B cell (primary cell): ENCODE measurements at regions not wholly inside any gene's neighbourhood (a gene's known extent, or its start where the extent isn't known, plus 50 kb on each side); places are given as distances from the start of the nearest gene placed in this dataset.

ENCODE experiments used
- ATAC-seq: fragments of 200-7000 bp; cut with Tn5 transposase; one replicate; pipeline ENCODE4 v1.10.0; 2021; ENCODE audit warnings: low read depth, mild to moderate bottlenecking, moderate number of reproducible peaks, moderate library complexity
- CTCF ChIA-PET: fragments of 350-600 bp; sonication (Branson Sonifier 250); formaldehyde crosslinking; loops from one replicate; lab custom pipeline; 2021; ENCODE audit warnings: antibody characterized with exemption, inconsistent platforms; lab: Charles Lee
- POLR2A ChIA-PET: fragments of 350-600 bp; sonication (Branson Sonifier 250); formaldehyde crosslinking; loops from one replicate; lab custom pipeline; 2021; ENCODE audit warnings: antibody characterized with exemption; lab: Charles Lee
- DNase-seq: peaks from one replicate; pipeline ENCODE4 v3.0.0; 2013
- H2AFZ ChIP-seq: 2 replicates; pipeline ENCODE4 v1.6.1; 2012; ENCODE audit warnings: mild to moderate bottlenecking, low read depth, low read length; ENCODE audit not compliant: insufficient read depth, poor library complexity, severe bottlenecking
- H3K27ac ChIP-seq, 2 donors: 1 replicate in 1 of 2; 2 replicates in 1 of 2; pipeline ENCODE4 v1.5.1; 2012 to 2013; ENCODE audit warnings: low read length in 2 of 2, mild to moderate bottlenecking in 2 of 2, moderate library complexity in 1 of 2
- H3K27me3 ChIP-seq, 4 experiments: fragments of 200-600 bp in 1 of 4; sonication (generic) in 1 of 4; replicated peaks in 1 of 4; 1 replicate in 2 of 4; 2 replicates in 2 of 4; pipeline versions ENCODE4 v1.6.1 to v1.7.0; 2013 to 2016; ENCODE audit warnings: low read length in 3 of 4, mild to moderate bottlenecking in 2 of 4, mixed read lengths in 1 of 4, moderate library complexity in 1 of 4; ENCODE audit not compliant: insufficient read depth in 4 of 4, control insufficient read depth in 3 of 4; ENCODE audit errors: control extremely low read depth in 1 of 4
- H3K36me3 ChIP-seq, 2 experiments: replicated peaks in 1 of 2; 1 replicate in 1 of 2; 2 replicates in 1 of 2; pipeline versions ENCODE4 v1.6.1 to v1.7.1; 2013; ENCODE audit warnings: low read length in 1 of 2; ENCODE audit not compliant: insufficient read depth in 2 of 2, control insufficient read depth in 1 of 2; ENCODE audit errors: control extremely low read depth in 1 of 2, extremely low read depth in 1 of 2
- H3K4me1 ChIP-seq, 2 donors: fragments of 200-600 bp in 1 of 2; sonication (generic) in 1 of 2; 1 replicate in 1 of 2; 2 replicates in 1 of 2; pipeline versions ENCODE4 v1.5.1 to v1.6.1; 2013 to 2017; ENCODE audit warnings: low read length in 2 of 2; ENCODE audit not compliant: control insufficient read depth in 2 of 2, insufficient read depth in 2 of 2
- H3K4me2 ChIP-seq: replicated peaks from 2 replicates; pipeline ENCODE3; 2012; ENCODE audit warnings: mild to moderate bottlenecking, low read depth, low read length; ENCODE audit not compliant: poor library complexity, severe bottlenecking
- H3K4me3 ChIP-seq, 5 experiments: fragments of 200-600 bp in 1 of 5; sonication (generic) in 1 of 5; 1 replicate in 3 of 5; 2 replicates in 2 of 5; pipeline versions ENCODE4 v1.5.1 to v1.7.0; 2011 to 2016; ENCODE audit warnings: low read length in 4 of 5, mild to moderate bottlenecking in 4 of 5, low read depth in 2 of 5, control low read depth in 1 of 5, moderate library complexity in 1 of 5; ENCODE audit not compliant: insufficient read depth in 1 of 5; ENCODE audit errors: control extremely low read depth in 1 of 5, extremely low read depth in 1 of 5
- H3K79me2 ChIP-seq: fragments of 200-600 bp; sonication (generic); one replicate; pipeline ENCODE4 v1.6.0; 2016; ENCODE audit warnings: low read length; ENCODE audit not compliant: control insufficient read depth, insufficient read depth
- H3K9ac ChIP-seq: fragments of 200-600 bp; sonication (generic); 2 replicates; pipeline ENCODE4 v1.6.1; 2017; ENCODE audit warnings: mild to moderate bottlenecking, low read length, moderate library complexity
- H3K9me3 ChIP-seq, 3 donors: one replicate each; pipeline versions ENCODE4 v1.6.1 to v1.7.1; 2013; ENCODE audit warnings: low read length in 2 of 3; ENCODE audit not compliant: control insufficient read depth in 2 of 3, insufficient read depth in 1 of 3; ENCODE audit errors: control extremely low read depth in 1 of 3
- H4K20me1 ChIP-seq: 2 replicates; pipeline ENCODE4 v1.6.0; 2012; ENCODE audit warnings: mild to moderate bottlenecking, low read length; ENCODE audit not compliant: insufficient read depth, control insufficient read depth, poor library complexity, severe bottlenecking
- H3K27ac Mint-ChIP-seq: one replicate; pipeline ENCODE4 v1.8.0; 2021; ENCODE audit warnings: mixed read lengths
- H3K27me3 Mint-ChIP-seq: one replicate; pipeline ENCODE4 v1.8.0; 2021; ENCODE audit warnings: mixed read lengths
- H3K4me1 Mint-ChIP-seq: one replicate; pipeline ENCODE4 v1.8.0; 2021; ENCODE audit warnings: mixed read lengths
- H3K4me3 Mint-ChIP-seq: one replicate; pipeline ENCODE4 v1.8.0; 2021; ENCODE audit warnings: mixed read lengths
- H3K9me3 Mint-ChIP-seq: one replicate; pipeline ENCODE4 v1.8.0; 2022; ENCODE audit warnings: mixed read lengths; ENCODE audit not compliant: insufficient read depth
- CTCF ChIP-seq: fragments of 200-600 bp; IDR thresholded peaks from one replicate; pipeline ENCODE4 v1.8.0; 2022; ENCODE audit warnings: antibody characterized with exemption, mild to moderate bottlenecking
- EZH2 ChIP-seq: IDR thresholded peaks from 2 replicates; pipeline ENCODE4 v1.6.1; 2012; ENCODE audit warnings: borderline replicate concordance, low read depth, mild to moderate bottlenecking, moderate library complexity, low read length; ENCODE audit not compliant: insufficient read depth, poor library complexity, severe bottlenecking
- WGBS: methylation state at CpG from one replicate; pipeline ENCODE4 v1.1.5; 2013; ENCODE audit warnings: missing lambda C conversion rate; ENCODE audit not compliant: insufficient coverage; 5-methylcytosine and 5-hydroxymethylcytosine counted together
- intact Hi-C: fragments of 100-400 bp; cut with micrococcal nuclease; formaldehyde crosslinking; loops from one replicate; pipeline ENCODE4 v1.10.0; 2022

- H2AFZ ChIP-seq: no peak overlapping the region
- POLR2A ChIA-PET: no interaction called here
- ATAC-seq (no peak), DNase-seq (no peak)
- no peaks in the 10 kb centered on the region for H3K36me3 ChIP-seq
- CTCF ChIA-PET: no interaction called here
- no peak overlapping the region for H3K4me3 ChIP-seq
- no peak overlapping the region for H3K9ac ChIP-seq
- H3K4me2 ChIP-seq: no peak overlapping the region
- H3K4me1 Mint-ChIP-seq: no peaks in the 10 kb centered on the region
- H3K27ac ChIP-seq: no peak overlapping the region
- no peaks in the 10 kb centered on the region for H3K9me3 Mint-ChIP-seq
- no peak overlapping the region for H3K4me3 Mint-ChIP-seq
- no peaks in the 10 kb centered on the region for H3K79me2 ChIP-seq
- TF ChIP-seq CTCF (no peak), EZH2 (no peak)
- H3K4me1 ChIP-seq: no peaks in the 10 kb centered on the region
- H3K9me3 ChIP-seq: no peaks in the 10 kb centered on the region
- no peak overlapping the region for H3K27ac Mint-ChIP-seq
- H4K20me1 ChIP-seq: no peaks in the 10 kb centered on the region
- intact Hi-C loops: no loop called here
- peaks cover 7% of the 10 kb centered on the region for H3K27me3 Mint-ChIP-seq
- no peaks in the 10 kb centered on the region for H3K27me3 ChIP-seq
- WGBS: 63% methylated on average over 3 of the region's 3 CpGs
Observed at GRCh38 chr5:74143151-74143550, 497.4 kb downstream of the ENC1 start.

GRCh38 chr5:74141053-74141452 is 499.5 kb downstream of the ENC1 start:
- H3K36me3 ChIP-seq: no peaks in the 10 kb centered on the region
- H3K9me3 ChIP-seq: no peaks in the 10 kb centered on the region
- POLR2A ChIA-PET: no interaction called here

More at GRCh38 chr5:74141053-74141452, 499.5 kb downstream of the ENC1 start:
- DNase-seq (no peak), ATAC-seq (no peak)
- no peaks in the 10 kb centered on the region for H3K9me3 Mint-ChIP-seq
- no peak overlapping the region for H3K4me3 Mint-ChIP-seq
- H3K79me2 ChIP-seq: no peaks in the 10 kb centered on the region
- no peak overlapping the region for H3K4me2 ChIP-seq
- H3K27ac ChIP-seq: no peak overlapping the region
- intact Hi-C loops: no loop called here
- no peak overlapping the region for H3K4me3 ChIP-seq
- no peak overlapping the region for H3K9ac ChIP-seq
- H2AFZ ChIP-seq: no peak overlapping the region
- no peaks in the 10 kb centered on the region for H3K27me3 ChIP-seq
- H3K4me1 ChIP-seq: no peaks in the 10 kb centered on the region
- TF ChIP-seq EZH2 (no peak), CTCF (no peak)
- H3K4me1 Mint-ChIP-seq: no peaks in the 10 kb centered on the region
- H4K20me1 ChIP-seq: no peaks in the 10 kb centered on the region
- CTCF ChIA-PET: no interaction called here
- peaks cover 4% of the 10 kb centered on the region for H3K27me3 Mint-ChIP-seq
- H3K27ac Mint-ChIP-seq: no peak overlapping the region
- WGBS: 82% methylated on average over 3 of the region's 4 CpGs
